PC-3 (cell line): ENCODE measurements at regions not wholly inside any gene's neighbourhood (a gene's known extent, or its start where the extent isn't known, plus 50 kb on each side); places are given as distances from the start of the nearest gene placed in this dataset.

Experiments
- EZH2 ChIP-seq: fragments of 300-600 bp; sonication (generic); IDR thresholded peaks from one replicate; pipeline ENCODE4 v1.6.1; 2017; ENCODE audit warnings: antibody characterized with exemption, mild to moderate bottlenecking, low read length; ENCODE audit not compliant: unreplicated experiment
- TF ChIP-seq, protein P1 (sequence below): fragments of 300-600 bp; sonication (generic); conservative IDR thresholded peaks from 2 replicates; pipeline ENCODE4 v1.5.1; 2017; ENCODE audit warnings: antibody characterized with exemption, low read depth, mild to moderate bottlenecking, low read length

GRCh38 chr11:24375351-24375750 lies 121.5 kb upstream of the LUZP2 start:
- TF ChIP-seq, protein P1, sequence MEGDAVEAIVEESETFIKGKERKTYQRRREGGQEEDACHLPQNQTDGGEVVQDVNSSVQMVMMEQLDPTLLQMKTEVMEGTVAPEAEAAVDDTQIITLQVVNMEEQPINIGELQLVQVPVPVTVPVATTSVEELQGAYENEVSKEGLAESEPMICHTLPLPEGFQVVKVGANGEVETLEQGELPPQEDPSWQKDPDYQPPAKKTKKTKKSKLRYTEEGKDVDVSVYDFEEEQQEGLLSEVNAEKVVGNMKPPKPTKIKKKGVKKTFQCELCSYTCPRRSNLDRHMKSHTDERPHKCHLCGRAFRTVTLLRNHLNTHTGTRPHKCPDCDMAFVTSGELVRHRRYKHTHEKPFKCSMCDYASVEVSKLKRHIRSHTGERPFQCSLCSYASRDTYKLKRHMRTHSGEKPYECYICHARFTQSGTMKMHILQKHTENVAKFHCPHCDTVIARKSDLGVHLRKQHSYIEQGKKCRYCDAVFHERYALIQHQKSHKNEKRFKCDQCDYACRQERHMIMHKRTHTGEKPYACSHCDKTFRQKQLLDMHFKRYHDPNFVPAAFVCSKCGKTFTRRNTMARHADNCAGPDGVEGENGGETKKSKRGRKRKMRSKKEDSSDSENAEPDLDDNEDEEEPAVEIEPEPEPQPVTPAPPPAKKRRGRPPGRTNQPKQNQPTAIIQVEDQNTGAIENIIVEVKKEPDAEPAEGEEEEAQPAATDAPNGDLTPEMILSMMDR = no peak
- no peak for TF ChIP-seq EZH2
